ENCODE measurements at regions not wholly inside any gene's neighbourhood (a gene's known extent, or its start where the extent isn't known, plus 50 kb on each side); places are given as distances from the start of the nearest gene placed in this dataset.

DNA sequence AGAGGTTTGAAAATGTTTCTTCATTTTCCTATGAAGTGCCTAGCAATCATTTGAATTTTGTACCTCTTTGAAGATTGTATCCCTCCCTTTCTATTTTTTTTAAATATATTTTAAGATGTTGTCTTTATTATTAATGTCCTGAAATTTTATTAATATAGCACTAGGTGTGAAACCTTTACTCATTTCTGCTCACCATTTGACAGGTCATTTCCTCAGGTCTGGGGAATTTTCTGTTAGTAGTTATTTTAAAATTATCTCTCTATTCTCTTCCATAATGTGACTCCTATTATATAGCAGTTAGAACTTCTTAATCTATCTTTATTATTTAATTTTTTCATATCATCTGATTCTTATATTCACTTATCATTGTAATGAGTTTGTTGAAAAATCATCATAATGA is 1038.6 kb upstream of the SLC39A10 start:
- TF ChIP-seq POLR2AphosphoS5 (IDR thresholded peaks at IDR 0.05) (no peak), CTCF (IDR thresholded peaks at IDR 0.05) (no peak)

Measured in suprapubic skin (tissue), 3 donors.